ENCODE measurements at regions not wholly inside any gene's neighbourhood (a gene's known extent, or its start where the extent isn't known, plus 50 kb on each side); places are given as distances from the start of the nearest gene placed in this dataset.

- TF ChIP-seq EZH2 (IDR thresholded peaks at IDR 0.05) (no peak), FOXP2 (optimal IDR thresholded peaks at IDR 0.05; ENCODE audit: control extremely low read depth, extremely low read length, insufficient read depth) (no peak), POLR2AphosphoS5 (IDR thresholded peaks at IDR 0.05; ENCODE audit: borderline replicate concordance, low read depth, low read length) (no peak)
These were observed 792.1 kb downstream of the BRINP1 start for GRCh38 chr9:118577121-118577520.

Data from SK-N-MC (cell line).